ENCODE measurements at regions not wholly inside any gene's neighbourhood (a gene's known extent, or its start where the extent isn't known, plus 50 kb on each side); places are given as distances from the start of the nearest gene placed in this dataset.

- H3K27ac ChIP-seq = no peak overlapping the region
- no peaks in the 10 kb centered on the region for H3K4me1 ChIP-seq (ENCODE audit: insufficient read depth)
- DNase-seq = no peak
- 84 to 89% (median 85%) methylated on average over 9 of the region's 9 CpGs for WGBS, 3 donors
- H3K4me3 ChIP-seq = no peak overlapping the region
- TF ChIP-seq EP300 (IDR thresholded peaks at IDR 0.05) = no peak
- no peaks in the 10 kb centered on the region for H3K9me3 ChIP-seq
- no peaks in the 10 kb centered on the region for H3K27me3 ChIP-seq
- H3K36me3 ChIP-seq = no peaks in the 10 kb centered on the region
- intact Hi-C loops (cut with DNase I) = no loop called here
These were observed 64.2 kb downstream of the MRPL36 start for GRCh38 chr5:1735320-1735970.

- H3K36me3 ChIP-seq = no peaks in the 10 kb centered on the region
These were observed 64.7 kb downstream of the MRPL36 start for GRCh38 chr5:1734908-1735289.

GRCh38 chr5:1734271-1734907 is 65.2 kb downstream of the MRPL36 start:
- no peak for DNase-seq
- WGBS, 3 donors = 60 to 77% (median 67%) methylated on average over 14 to 18 of the region's 18 CpGs
- no peaks in the 10 kb centered on the region for H3K9me3 ChIP-seq
- H3K4me1 ChIP-seq (ENCODE audit: insufficient read depth) = no peaks in the 10 kb centered on the region
- H3K4me3 ChIP-seq = no peak overlapping the region
- H3K27ac ChIP-seq = no peak overlapping the region
- no peaks in the 10 kb centered on the region for H3K36me3 ChIP-seq
- H3K27me3 ChIP-seq = no peaks in the 10 kb centered on the region
- TF ChIP-seq EP300 (IDR thresholded peaks at IDR 0.05) (no peak), POLR2A (IDR thresholded peaks at IDR 0.05) (no peak), CTCF (IDR thresholded peaks at IDR 0.05) (no peak)
- intact Hi-C loops (cut with DNase I) = no loop called here

More at GRCh38 chr5:1734908-1735289, 64.7 kb downstream of the MRPL36 start:
- no peaks in the 10 kb centered on the region for H3K9me3 ChIP-seq
- no peak overlapping the region for H3K4me3 ChIP-seq
- 3 to 17% (median 6%) methylated on average over 9 of the region's 9 CpGs for WGBS, 3 donors
- no peak overlapping the region for H3K27ac ChIP-seq
- TF ChIP-seq CTCF (IDR thresholded peaks at IDR 0.05) (no peak), POLR2A (IDR thresholded peaks at IDR 0.05) (no peak), EP300 (IDR thresholded peaks at IDR 0.05) (no peak)
- DNase-seq = no peak
- no peaks in the 10 kb centered on the region for H3K27me3 ChIP-seq
- H3K4me1 ChIP-seq (ENCODE audit: insufficient read depth) = no peaks in the 10 kb centered on the region
- intact Hi-C loops (cut with DNase I) = no loop called here

- Histone ChIP-seq H3K4me3 (no peak overlapping the region), H3K27me3 (no peaks in the 10 kb centered on the region), H3K9me3 (no peaks in the 10 kb centered on the region), H3K27ac (no peak overlapping the region), H3K4me1 (ENCODE audit: insufficient read depth) (no peaks in the 10 kb centered on the region), H3K36me3 (no peaks in the 10 kb centered on the region)
- intact Hi-C loops (cut with DNase I) = no loop called here
- no peak for TF ChIP-seq EP300 (IDR thresholded peaks at IDR 0.05)
- no peak for TF ChIP-seq CTCF (IDR thresholded peaks at IDR 0.05)
- no peak for TF ChIP-seq POLR2A (IDR thresholded peaks at IDR 0.05)
- DNase-seq = peak in 1 of 5 donors; percentile 8
- 73 to 86% (median 79%) methylated on average over 7 of the region's 7 CpGs for WGBS, 3 donors
These were observed 66.3 kb downstream of the MRPL36 start for GRCh38 chr5:1733369-1733768.

GRCh38 chr5:1732945-1733344 is 66.7 kb downstream of the MRPL36 start:
- 69 to 88% (median 80%) methylated on average over 5 of the region's 5 CpGs for WGBS, 3 donors
- Histone ChIP-seq H3K36me3 (no peaks in the 10 kb centered on the region), H3K27me3 (no peaks in the 10 kb centered on the region), H3K27ac (no peak overlapping the region), H3K4me1 (ENCODE audit: insufficient read depth) (no peaks in the 10 kb centered on the region), H3K9me3 (no peaks in the 10 kb centered on the region), H3K4me3 (no peak overlapping the region)
- intact Hi-C loops (cut with DNase I) = no loop called here
- TF ChIP-seq EP300 (IDR thresholded peaks at IDR 0.05) = no peak
- no peak for TF ChIP-seq CTCF (IDR thresholded peaks at IDR 0.05)
- no peak for TF ChIP-seq POLR2A (IDR thresholded peaks at IDR 0.05)
- DNase-seq = no peak
